Middle frontal gyrus (tissue), 1 donor: ENCODE measurements at regions not wholly inside any gene's neighbourhood (a gene's known extent, or its start where the extent isn't known, plus 50 kb on each side); places are given as distances from the start of the nearest gene placed in this dataset.

Source experiments
- DNase-seq: peaks from one replicate; pipeline ENCODE4 v3.0.0-alpha.2; 2015; ENCODE audit warnings: low spot score; ENCODE audit errors: extremely low spot score

DNA sequence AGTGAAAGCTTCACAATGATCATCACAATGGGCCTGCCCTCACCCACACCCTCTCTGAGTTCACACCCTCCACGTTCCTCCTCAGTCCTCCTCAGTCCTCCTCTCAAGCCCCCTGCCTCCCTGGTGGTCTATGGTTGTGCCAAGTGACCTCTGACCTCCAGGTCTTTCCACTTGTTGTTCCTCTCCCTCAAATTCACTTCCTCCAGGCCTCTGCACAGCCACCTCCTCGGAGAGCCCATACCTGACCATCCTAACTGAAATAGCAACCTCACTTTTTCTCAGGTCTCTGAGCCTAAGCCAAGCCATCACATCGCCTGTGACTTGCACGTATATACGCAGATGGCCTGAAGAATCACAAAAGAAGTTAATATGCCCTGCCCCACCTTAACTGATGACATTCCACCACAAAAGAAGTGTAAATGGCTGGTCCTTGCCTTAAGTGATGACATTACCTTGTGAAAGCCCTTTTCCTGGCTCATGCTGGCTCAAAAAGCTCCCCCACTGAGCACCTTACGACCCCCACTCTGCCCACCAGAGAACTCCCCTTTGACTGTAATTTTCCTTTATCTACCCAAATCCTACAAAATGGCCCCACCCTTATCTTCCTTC lies 293.4 kb upstream of the TENM3 start:
- no peak for DNase-seq

DNA sequence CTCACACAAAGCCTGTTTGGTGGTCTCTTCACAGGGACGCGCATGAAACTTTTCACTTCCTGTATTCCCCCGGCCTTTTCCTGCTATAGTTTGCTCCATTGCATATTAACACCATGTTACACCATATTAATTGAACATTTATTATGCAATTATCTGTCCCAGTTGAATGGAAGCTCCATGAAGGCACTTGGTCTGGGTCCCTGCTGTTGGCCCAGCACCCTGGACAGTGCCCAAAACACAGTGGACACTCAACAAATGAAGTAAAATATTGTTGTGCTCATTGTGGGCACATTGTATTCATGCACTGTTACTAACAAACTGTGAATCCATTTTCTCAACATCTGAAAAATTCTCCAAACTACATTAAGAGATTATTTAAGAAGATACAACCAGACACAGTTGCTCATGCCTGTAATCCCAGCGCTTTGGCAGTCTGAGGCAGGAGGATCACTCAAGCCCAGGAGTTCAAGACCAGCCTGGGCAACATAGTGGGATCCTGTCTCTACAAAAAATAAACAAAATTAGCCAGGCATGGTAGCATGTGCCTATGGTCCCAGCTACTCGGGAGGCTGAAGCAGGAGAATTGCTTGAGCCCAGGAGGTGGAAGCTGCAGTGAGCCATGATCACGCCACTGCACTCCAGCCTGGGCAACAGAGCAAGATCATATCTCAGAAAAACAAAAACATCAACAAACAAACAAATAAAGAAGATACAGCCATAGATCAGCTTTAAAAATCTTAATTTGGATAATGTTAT lies 292.7 kb upstream of the TENM3 start:
- DNase-seq = no peak

DNA sequence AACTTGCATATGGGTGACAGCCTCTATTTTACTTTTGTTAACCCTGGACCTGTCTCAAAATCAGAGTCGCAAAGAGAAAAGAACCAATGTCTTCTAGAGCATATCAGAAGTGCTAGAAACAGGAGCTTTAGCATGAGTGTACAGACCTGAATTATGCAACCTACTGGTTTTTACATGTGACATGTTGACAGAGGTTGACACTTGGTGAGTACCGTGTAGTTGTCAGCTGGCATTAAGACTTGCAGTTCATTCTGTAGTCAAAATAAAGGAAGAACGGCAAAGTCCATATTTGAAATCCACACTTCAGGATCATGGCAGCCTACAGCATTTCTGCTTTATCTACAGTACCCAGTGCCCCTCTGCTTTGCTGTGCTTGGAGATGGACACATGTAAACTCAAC lies 291.9 kb upstream of the TENM3 start:
- no peak for DNase-seq

DNA sequence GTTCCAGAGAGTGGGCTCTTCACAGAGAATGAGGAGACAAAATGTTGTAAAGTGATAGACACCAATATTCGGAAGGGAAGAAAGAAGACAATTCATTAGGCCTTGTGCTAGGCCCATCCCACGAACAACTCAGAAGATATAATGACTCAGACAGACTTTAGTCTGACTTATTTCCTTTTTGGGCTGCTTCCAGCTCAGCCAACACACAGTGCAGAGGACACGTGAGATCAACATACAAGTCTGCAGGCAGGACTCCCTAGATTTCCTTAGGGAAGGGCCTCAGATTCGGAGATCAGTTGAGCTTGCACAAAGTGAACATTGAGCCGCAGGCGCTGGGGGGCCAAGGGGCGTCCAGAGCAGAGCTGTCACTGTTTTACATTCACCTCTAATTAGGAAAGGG lies 290.7 kb upstream of the TENM3 start:
- DNase-seq = no peak

DNA sequence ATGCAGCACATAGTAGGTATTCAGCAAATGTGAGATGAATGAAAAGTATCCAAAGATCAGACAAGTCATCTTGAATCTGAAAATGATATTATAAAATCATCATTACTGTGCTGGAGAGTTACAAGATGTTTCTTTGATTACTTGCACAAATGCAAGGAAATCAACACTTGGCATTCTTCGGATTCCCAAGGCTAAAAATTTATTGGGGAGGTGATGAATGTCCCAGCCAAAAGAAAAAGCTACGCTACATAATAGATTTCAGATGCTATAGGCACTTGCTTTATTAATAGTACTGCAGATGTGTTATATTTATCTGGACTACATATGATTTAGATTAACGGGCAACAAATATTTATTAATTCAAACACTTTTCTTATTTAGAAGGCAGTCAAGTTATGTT lies 286.7 kb upstream of the TENM3 start:
- no peak for DNase-seq

DNA sequence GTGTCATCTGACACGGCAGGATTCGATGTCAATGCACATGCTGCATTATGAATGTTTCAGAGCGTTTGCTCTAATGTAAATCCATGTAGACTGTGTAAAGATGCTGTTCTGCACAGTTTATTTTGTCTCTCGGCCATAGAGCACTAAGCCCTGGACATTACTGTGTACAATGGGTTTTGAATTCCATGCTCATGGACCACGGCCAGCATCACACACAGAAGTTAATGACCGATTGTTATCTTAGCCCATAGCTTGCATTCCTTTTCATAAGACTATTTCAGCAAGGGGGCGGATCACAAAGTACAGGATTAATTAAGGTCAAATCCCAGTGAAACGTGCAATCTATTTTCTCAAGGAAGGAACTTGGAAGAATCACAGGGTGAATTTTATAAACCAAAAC lies 286.1 kb upstream of the TENM3 start:
- no peak for DNase-seq

DNA sequence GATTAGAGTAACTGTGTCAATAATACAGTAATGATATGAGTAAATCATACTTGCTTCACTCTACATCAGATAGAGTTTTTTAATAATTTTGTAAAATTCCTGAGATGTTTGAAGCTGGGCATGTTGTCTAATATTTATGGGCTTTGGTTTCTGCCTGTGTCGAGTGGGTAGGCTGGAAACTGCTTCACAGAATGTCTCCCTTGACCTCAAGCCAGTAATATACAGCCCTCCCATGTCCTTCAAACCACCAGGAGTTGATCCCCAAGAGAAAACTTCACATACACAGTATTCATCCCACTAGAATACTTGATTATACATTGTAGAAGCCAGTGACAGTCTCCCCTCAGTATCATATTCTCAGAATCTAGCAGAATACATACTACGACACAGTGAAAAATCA lies 284.8 kb upstream of the TENM3 start:
- no peak for DNase-seq

DNA sequence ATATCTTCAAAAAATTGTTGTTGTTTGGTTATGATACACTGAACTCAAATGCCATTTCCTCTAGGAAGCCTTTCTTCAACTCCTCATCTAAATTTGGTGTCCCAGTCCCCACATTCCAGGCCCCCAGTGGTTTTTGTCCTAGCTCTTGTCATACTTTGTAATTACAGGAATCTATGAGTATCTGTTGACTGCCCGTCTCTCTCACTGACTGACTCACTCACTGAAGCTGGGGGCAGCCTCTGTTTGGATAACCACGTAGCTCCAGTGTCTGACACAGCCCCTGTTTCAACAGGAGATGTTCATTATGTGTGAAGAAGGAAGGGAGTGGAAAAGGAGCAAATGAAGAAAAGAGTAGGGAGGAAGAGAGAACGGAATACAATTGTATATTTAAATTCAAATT lies 284.1 kb upstream of the TENM3 start:
- DNase-seq = no peak

DNA sequence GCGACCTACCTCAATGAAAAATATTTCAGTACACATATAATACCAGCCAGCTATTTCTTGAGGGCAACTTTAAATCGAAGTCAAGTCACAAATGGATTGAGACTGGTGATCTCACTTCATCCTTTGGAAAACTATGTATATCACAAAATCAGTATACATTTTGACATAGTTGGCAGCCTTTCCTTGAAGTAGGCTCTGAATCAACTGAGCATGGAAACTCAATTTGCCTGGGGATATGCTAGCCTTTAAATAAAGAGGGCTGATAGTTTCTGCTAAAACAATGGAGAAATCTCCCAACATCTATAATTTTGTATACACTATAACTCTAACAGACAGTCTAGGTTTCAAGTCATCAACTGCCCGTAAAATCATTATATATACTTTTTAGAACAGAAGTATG lies 282.8 kb upstream of the TENM3 start:
- DNase-seq = no peak

DNA sequence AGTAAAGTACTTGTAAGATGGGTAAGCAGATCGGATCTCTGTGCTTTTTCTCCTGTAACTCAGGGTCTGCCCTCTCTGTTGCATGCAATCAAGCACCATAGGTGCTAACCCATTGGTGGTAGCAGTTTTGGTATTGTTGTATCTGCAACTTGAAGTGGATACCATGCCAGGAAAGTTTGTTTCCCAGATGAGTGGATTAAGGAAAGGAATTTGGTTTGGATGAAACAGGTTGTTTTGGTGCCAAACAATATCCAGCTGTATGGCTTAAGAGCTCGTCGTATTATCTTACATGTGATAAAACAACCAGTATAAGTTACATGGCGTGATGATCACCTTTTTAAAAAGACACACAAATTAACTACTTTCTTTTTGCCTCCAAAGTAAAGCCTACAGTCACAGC lies 280.9 kb upstream of the TENM3 start:
- no peak for DNase-seq

DNA sequence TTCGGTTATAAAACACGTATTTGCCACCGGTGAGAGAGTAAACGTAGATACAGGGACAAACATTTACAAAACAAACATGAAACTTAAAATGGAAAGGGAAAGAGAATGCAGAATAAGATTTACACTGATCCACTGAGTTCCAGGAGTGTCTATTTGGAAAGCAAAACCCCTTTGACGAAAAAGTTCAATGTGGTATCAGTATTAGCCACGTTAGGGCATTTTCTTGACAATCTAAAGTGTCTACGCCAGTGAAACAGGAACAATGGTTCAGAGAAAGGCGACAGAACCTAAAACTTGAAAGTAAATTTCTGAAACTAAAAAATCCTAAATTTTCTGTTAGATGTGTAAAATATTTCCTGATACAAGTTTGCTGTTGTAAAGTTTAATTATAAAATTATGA lies 278.5 kb upstream of the TENM3 start:
- no peak for DNase-seq

DNA sequence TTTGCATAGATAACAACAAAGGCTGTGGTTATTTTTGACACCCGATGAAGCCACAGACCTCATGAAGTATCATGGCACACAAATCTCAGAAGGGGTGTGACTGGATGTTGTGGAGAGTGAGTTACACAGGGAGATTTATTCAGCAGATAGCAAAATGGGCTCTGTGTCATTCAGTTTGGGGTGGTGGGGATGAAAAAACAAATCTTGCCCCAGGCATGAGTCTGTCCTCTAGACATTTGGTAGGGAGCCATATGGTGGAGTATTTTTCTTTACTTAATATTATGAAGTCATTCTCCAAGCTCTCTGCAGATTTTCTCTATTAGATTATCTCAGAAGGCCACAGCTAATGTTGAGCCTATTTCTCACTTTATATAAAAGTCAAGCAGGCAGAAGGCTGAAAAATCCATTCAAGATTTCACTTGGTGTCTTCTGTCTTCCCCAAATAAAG lies 277.1 kb upstream of the TENM3 start:
- no peak for DNase-seq

DNA sequence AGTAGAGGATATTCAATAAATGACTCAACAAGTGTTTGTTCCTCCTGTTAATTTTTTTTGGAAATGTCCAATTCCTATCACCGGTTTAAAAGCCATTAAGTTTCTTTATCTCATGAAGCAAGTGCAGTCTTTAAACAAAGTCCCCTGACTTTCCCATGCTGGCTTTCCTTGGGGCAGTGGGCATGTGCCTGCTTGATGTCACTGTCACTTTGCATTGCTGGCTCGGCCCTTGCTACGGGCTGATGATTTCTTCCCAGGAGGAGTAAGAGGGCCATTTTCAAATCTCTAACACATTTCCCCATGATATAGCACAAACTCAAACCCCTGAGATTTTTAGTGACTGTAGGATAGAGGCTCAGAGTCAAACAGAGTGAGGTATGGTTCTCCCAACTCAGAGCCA lies 275.8 kb upstream of the TENM3 start:
- DNase-seq = no peak

DNA sequence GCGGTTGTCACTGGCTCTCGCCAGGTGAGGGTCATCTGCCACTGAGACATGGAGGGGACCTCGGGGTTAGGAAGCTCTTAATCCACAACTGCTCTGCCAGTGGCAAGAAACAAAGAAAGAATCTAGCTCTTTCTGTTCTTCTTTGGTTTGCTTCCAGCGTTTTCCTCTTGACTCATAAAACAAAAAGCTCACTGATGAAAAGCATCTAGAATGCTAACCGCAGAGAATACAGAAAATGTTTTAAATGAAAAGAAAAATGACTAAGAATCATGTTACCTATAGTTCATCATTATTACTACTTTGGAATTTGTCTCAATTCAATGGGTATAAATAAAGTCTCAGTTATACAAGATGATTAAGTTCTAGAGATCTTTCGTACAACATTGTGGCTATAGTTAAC lies 274.8 kb upstream of the TENM3 start:
- no peak for DNase-seq

DNA sequence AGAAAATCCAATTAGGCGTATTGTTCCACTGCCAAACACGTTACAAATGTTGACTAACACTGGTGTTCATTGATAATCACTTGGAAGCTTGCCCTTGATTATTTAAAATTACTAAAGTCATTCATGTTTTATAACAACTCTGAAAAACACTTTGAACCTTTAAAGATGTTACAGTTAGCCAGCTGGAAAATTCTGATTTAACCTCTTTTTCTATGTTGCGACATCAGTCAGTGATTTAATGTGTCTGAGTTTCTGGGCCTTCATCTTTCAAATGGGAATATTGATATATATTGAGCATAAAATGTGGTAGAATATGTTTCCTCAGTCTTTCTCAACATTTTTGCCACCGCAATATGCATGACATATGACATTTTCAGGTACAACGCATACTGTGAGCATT lies 274.1 kb upstream of the TENM3 start:
- no peak for DNase-seq

DNA sequence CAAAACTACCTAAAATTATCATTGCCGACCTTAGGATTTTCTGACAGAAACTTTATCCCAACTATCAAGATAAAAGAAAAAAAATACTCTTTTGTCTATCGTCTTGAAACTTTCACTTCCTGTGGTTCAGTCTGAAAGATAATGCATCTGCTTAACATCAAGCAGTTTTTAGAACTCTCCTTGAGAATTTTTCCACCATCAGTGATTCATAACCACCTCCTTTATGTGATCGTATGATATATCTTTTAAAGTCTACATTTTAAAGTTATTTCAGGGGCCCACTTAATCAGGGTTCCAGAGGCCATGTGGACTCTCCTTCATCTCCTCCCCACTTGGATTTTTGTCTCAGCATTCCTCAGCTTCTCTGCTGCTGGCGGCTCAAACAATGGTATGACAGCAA lies 272.8 kb upstream of the TENM3 start:
- no peak for DNase-seq

DNA sequence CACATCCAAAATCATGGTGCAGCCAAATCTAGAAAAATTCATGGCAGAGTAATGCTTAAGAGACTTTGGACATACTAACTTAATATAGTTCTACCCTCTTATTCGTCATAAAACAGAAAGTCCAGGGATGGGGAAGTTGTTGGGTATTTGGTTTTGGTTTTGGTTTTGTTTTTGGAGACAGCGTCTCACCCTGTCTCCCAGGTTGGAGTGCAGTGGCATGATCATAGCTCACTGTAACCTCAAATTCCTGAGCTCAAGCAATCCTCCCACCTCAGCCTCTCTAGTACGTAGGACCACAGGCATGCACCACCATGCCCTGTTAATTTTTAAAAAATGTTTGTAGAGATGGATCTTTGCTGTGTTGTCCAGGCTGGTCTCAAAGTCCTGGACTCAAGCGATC lies 271.8 kb upstream of the TENM3 start:
- DNase-seq = no peak

DNA sequence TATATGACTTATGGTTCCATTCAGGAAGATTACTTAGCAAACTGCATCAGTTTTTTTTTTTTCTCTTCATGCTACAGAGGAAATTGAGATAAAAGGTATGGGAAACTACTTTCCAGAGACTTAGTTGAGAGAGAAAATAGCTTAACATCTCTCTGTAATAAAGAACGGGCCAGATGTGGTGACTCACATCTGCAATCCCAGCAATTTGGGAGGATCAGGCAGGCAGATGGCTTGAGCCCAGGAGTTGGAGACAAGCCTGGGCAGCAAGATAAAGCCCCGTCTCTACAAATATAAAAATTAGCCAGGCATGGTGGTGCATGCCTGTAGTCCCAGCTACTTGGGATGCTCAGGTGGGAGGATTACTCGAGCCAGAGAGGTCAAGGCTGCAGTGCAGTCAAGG lies 271.2 kb upstream of the TENM3 start:
- no peak for DNase-seq

DNA sequence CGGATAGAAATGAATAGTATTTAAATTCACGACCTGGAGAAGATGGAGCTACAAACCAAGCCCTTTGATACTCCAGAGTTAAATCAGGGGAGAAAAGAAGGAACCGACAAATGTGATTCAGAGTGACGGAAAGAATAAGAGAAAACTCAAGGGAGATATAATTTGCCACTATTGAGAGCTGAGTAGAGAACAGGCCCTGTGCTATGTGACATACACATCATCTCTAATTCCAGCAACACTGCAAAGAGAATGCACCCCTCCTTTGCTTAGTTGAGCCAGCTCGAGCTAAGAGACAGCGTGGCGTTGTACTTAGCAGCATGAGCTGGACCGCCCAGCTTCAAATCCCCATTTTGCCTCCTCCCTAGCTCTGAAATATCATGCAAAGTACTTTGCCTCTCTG lies 266.4 kb upstream of the TENM3 start:
- no peak for DNase-seq

DNA sequence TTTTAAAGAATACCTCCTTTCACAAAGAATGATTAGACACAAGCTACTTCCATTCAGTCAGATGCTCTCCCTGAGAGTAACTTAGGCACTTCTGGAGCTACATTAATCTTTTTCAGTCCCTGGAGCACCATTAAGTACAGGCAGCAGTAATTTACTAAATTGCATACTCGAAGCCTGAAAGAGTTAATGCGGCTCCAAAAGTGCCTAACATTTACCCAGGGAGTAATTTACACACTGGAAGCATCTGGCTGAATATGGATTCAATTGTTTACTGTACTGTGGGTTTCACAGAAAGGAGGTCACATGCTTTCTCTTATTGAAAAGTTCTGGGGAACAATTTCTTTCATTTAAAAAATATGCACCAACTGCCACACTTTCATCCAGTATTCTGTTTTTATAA lies 260.8 kb upstream of the TENM3 start:
- DNase-seq = no peak

DNA sequence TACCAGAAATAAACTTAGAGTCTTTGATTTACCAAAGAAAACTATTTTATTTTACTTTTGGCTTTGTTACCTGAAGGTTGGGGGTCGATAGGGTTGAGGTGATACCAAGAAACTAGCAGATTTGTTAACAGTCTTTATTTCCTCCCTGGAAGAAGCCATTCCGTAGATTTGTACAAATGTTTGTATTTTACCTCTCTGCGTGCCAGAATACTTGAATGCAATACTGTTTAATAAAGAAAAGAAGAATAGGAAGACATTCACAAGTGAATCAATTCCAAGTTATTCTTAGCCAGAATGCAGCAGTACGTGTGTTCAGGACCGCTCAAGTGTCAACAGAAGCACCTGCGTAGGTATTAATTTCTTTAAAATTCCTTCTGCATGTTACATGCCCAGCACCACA lies 260.3 kb upstream of the TENM3 start:
- no peak for DNase-seq

DNA sequence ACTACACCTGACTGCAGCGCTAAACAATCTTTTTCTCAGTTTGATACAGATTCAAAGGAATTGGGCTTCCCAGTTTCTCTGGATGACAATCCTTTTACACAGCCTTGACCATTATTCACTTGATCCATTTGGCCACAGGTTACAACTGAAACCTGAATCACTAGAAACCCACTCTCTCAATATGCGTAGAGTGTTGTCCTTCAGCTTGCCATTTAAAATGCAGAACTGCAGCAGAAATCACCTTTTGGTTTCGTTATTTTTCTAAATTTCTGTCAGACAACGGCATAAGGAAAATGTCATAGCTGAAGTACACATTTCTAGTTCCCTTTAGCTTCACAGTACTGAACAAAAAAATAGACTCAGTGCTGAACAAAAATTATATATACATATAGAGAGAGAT lies 255.8 kb upstream of the TENM3 start:
- no peak for DNase-seq

DNA sequence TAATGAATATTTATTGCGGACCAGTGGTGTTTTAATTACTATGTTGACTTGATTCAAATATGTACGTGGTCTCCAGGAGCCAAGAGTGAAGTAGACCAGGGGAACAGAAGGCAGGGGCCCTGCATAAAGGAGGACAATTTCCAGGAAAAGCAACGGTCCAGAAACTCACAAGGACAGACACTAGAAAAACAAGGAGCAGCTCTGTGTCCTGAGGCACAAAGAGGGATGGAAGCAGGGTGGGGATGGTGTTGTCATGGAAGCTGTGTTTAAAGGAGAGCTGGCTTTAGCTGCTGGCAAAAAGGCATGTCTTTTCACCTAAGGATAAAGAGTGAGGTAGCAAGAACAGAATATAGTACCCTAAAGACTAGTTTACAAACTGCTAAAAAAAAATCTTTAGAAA lies 254.1 kb upstream of the TENM3 start:
- no peak for DNase-seq
